NCI-H1930 (cell line): ENCODE measurements at regions not wholly inside any gene's neighbourhood (a gene's known extent, or its start where the extent isn't known, plus 50 kb on each side); places are given as distances from the start of the nearest gene placed in this dataset.
"Not testable (repeated sequence)": the region's sequence is repeated elsewhere in the genome, so short reads cannot be mapped to it uniquely, and the experiment has no call there.

Experiments
- DNase-seq, 2 experiments: peaks; one replicate each; lab custom pipeline; 2025; lab: John Stamatoyannopoulos, UW

DNA sequence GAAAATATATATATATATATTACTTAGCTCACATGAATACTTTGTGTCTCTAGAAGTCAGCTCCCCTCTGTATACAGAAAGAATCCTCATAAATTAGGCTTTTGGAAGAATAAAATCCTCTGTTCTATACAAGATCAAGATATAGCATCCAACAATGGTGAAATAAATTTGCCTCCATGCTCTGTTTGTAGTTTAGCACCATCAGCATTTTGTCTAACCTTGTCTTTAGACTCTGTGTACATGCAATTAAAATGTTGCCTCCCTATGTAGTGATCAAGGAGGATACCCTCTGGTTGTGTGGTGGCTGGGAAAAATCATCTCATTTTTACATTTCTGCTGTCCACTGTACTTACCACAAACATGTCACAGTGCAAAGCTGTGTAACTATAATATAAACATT is 189.7 kb downstream of the C7orf25 start:
- DNase-seq, result no peak

DNA sequence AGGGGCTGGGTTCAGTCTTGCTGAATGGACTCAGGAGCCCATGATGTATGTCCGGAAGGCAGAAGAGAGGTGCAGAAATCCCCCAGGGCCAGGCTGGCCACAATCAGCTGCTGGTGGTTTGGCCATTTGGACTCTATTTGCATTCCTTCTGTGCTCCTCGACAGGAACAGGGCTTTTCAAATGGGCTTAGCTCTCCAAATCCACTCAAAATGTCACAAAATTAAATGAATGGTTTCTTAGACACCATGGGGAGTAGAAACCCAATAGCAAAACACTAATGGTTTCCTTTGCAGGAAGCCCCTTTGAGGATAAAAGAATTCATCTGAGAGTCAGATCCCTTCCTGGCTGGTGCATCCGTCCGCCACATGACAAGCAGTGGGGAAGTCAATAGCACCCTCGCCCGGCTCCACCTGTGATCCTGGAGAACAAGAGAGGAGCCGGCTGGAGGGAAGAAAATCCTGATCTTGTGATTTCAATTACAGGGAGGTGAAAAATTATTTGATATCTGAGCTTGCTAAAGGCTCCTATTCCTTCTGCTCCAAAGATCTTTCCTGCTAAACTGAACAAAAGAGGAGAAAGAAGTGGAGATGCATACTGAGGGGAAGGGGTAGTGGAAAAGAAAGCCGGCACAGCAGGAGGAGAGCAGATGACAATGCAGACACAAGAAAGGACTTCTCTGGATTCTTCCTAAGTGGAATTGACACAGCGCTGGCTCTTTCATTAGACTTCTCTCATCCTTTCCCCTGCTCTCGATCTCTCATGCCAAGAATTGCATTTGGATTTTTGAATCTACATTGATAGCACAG is 190.7 kb downstream of the C7orf25 start:
- DNase-seq, result no peak

DNA sequence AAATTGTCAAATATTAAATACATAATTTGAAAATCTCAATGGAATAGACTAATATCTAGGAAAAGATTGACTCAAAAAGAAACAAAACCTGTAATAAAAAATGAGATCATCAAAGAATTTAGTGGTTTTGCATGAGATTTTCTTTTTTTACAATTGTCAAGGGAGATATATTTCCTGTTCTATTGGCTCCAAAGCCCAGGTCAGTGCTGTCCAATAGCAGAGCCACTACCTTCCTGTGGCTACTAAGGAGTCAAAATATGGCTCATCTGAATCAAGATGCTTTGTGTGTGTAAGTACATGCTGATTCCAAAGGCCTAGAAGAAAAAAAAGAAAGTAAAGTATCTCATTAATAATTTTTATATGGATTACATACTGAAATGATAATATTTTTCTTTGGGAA is 191.9 kb downstream of the C7orf25 start:
- DNase-seq, result no peak

DNA sequence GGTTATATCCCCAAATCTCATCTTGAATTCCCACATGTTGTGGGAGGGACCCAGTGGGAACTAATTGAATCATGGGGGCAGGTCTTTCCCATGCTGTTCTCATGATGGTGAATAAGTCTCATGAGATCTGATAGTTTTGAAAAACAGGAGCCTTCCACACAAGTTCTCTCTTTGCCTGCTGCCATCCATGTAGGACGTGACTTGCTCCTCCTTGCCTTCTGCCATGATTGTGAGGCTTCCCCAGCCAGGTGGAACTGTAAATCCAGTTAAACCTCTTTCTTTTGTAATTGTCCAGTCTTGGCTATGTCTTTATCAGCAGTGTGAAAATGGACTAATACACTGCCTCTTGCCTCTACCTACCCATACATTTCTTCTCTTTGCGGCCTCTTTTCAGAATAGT is 193.4 kb downstream of the C7orf25 start:
- not testable (repeated sequence) for DNase-seq

DNA sequence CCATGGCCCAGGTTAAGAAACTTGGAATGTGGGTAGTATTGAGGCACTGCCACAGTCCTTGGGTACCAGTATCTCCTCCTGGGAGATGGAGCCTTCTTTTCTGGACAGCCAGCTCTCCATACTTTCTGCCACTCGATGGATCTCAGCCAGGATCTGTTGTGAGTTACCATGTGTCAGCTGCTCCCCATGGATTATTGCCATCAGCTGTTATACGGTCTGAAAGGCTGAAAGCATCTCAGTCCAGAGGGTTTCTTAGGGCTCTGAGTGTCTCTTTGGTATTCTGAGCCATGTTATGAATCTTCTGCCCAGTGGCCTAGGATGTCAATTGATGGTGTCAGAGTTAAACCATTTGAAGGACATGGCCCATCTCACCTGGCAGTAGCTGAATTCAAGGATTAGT is 197.5 kb downstream of the C7orf25 start:
- no peak for DNase-seq

DNA sequence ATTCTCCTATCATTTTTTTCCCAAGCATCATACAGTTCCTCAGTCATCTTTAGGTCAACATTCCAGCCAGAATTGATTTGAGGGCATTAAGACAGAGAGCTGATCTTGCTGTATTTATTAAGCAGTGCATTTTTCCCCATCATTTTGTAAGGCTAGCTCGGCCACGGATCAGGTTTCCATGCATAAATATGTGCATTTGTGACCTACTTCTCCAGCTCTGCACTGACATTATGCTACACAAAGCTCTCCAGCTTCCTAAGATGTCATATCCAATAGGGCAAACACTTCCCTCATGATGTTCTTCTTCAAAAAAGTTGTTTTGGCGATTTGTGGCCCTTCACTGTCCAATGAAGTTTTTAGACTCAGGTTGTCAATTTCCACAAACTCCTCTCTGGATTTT is 202.6 kb downstream of the C7orf25 start:
- no peak for DNase-seq

DNA sequence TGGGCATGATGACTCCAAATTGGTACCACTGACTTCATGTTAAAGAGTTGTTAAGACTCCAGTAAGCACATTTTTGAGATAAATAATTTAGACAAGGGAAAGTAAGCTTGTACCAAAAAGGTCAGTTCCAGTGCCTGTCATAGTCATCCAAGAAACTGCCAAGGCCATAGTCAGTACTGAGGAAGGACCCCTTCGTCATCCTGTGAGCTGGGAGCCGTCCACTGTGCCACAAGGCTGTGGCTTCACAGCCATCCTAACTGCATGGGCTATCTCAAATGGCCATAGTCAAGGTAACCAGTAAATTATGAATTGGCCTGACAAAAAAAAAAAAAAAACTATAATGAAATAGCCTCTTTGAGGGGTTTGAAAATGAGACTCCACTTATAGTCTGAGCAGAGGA is 207.2 kb downstream of the C7orf25 start:
- DNase-seq, result no peak

DNA sequence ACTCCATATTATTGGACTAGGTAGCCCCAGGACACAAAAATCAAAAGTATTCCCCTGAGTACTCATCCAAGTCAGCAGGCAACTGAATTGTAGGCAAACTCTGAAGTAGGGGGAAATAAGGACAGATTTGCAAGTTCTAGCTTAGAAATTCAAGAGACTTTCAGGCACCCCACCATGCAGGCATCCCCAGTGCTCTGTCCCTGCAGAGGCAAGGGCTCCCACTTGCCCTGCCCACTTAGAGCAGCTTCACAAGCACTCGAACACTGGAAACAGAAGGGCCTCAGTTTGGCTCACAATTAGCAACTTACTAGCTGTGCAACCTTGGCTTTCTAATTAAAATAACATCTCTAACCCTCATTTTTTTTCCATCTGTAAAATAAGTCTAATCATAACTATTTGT is 209.2 kb downstream of the C7orf25 start:
- no peak for DNase-seq

DNA sequence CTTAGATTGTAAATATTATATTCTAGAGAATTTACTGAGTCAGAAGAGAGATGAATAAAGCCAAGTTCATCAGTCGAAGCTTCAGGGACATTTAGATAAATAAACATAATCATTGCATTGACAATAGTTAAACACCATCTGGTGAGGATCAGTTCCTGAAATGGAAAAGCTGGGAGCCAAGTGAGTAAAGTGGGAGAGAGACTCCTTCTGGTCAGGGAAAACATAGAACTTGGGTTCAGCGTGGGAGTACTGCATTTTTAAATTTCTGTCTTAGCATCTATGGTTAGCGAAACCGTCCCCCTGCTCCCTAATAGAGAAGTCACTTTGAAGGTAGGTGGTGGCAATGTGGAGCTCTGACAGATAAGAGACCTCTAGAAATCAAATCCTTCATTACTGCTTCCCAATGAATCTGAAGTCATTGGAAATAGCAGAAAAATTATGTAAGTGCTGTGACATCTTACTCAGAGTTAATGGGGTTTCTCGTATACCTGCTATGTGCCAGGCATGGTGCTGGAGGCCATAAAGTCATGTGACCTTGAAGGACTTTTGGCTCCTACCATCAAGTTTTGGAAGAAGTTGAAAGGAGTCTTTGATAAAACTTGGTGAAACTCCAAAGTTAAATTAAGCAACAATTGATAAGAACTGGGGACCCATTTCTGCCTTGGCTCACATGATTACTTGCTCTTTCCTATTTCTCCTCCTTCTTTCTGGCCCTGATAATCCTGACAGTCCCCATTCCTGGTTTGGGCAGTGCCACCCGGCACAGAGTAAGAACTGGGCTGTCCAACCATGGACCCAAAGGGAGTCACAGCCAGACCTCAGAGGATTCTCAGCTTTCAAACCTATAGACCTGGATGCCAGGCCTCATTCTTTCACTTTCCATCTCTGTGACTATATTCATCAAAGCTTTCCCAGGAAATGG is 211.2 kb downstream of the C7orf25 start:
- DNase-seq, result no peak

DNA sequence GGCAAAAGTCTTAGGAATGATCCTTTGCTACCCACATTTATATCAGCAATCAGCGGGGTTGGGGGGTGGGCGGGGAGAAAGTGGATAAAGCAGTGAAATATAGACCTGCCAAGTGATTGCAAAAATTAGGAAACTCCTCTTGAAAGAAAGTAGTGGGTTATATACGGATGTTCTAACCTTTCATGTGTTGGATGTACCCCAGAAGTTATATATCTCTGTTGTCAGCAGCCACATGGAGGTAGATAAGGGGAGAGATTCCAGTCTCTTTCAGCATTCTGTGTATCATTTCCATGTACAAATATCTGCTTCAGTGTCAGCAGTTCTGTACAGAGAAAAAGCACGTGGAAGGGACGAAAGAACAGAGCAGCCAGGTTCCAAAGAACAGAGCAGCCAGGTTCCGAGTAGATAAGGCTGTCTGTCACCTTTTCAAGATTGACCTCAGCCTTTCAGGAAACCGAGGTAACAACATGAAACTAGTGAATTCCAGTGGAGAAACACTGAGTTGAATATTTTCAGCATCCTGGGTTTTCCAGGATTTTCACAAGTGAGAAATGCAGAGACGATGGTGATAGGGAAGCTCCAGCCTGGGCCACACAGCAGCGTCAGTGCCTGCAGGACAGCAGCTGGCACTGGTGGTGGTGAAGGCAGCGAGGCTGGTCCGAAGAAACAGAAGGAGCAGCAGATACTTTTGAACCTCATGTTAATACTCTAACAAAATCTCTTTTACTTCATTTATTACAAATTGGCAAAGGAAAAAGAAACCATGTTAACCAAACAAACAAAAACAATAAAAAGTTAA is 212.3 kb downstream of the C7orf25 start:
- DNase-seq, result no peak

DNA sequence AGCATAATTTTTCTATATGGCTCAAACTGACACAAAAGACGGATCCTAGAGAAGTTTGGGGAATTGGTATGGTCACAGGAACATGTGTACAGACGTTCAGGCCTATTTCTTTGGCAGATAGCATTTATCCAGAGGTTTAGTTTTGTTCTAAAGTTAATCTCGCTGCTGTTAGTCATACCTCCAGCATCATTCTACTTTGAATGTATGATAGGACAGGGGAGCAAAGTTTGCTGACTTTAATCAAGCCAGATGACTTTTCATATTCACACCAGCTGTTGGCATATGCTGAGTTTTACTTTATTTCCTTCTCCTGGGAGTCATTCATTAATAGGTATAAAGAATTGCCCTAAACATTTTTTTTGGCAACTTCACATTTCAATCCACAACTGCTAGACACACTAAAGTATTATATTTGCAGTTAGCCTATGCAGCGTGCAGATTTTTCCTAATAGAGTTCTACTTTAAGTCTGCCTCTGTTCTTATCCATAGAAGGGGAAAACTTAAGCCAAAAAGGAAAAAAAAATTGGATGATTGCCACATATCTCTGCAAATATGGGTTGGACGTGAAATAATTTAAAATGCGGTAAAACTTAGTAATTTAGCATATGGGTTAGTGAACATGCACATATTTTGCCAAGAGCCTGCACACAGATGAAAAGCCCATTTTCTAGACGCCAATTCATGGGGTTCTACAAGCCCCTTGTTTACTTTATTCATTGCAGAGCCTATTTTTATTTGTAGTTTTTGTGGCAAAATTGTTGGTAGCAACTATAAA is 213.1 kb downstream of the C7orf25 start:
- no peak for DNase-seq

DNA sequence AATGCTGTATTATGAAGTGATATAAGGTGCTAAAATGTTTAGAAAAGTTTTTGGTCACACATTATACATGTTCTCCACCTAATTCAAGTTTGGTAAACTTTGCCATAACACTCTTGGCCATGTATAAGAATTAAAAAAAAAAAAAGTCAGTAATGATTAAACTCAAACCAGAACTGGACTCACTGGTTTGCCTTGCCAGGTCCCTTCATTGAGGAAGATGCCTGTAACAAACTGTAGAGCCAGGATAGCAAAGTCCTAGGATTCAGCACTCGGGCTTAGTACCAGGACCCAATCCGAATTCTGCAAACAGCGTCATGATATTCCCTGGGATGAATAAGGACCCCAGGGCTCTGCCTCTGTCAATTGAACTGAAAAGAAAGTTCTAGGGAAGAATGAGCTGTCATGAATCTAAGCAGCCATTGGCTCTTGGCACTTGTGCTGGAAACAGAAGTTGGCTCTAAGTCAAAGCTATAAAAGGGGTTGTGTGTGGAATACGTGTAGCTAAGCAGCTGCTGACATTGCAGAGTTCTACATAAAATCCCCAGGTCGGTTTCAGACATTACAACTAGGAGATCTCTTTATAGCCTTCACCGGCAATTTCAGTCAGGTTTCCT is 216.9 kb downstream of the C7orf25 start:
- DNase-seq, result no peak

DNA sequence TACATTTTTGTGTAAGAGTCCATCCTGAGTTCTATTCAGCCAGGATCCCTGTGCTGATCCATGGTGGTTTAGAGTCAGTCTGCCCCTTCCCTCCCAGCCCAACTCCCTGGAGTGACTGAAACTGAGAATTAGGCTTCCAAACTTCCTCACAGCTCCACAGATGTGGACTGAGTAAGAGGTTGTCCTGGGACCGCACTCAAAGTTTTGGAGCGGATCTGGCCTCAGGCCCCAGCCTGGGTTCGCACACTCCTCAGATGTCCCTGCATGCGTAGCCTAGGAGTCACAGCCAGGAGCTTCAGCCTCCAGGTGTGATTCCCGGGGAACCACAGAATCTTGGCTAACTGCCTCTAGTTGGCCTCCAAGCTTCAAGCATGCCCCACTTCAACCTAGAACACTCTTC is 218.1 kb downstream of the C7orf25 start:
- DNase-seq, result no peak

DNA sequence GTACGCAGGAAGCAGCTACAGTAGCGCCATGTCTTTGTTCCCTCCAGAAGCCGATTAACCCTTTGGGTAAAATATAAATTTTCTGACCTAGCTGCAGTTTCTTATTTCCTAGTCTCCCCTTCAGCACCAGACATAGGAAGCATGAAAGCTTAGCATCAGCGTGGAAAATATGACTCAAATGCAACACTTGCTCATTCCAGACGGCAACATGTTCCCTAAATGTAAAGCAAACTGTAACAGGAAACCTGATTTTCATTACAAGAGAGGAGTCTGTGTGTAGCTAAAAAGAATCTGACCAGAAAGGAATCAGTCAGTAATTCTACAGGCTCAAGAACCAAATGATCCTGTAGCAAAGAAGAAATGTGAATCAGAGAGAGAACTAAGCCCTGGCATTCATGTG is 219.2 kb downstream of the C7orf25 start:
- no peak for DNase-seq

DNA sequence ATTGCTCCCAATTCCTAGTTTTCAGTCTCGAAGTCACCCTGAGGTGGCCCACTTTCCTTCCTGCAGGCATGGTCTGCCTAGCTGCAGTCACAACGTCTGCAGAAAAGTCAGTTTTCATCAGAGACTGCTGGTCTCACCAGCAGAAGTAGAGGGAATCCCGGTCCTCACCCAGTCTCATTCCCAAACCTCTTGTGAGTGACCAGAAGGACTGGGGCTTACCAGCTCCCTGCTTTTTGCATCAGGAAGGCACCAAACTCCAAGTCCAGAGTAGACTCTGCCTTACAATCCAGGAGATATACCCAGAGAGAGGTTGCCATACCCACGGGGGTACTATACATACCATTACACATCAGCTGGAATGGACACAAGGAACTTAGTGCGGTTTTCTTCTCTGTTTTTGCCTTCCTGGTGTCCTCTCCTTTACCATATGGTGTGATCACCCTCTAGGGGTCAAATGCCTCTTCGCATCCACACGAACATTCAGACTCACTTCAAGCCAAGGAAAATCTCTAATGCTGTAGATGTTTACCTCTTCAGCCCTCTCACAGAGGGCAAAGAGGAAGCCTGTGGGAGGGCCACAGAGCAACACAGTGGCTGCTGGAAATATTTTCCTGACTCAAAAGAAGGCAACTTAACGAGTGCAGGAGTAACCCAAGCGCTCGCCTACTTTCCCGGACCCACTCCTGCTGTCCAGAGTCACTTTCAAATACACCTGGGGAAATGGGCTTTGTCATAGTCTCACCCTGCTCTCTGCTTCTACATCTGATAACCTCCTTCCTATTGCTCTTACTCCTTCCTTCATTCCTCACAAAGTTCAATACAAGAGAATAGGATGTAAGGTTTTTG is 220.9 kb downstream of the C7orf25 start:
- DNase-seq, result no peak

DNA sequence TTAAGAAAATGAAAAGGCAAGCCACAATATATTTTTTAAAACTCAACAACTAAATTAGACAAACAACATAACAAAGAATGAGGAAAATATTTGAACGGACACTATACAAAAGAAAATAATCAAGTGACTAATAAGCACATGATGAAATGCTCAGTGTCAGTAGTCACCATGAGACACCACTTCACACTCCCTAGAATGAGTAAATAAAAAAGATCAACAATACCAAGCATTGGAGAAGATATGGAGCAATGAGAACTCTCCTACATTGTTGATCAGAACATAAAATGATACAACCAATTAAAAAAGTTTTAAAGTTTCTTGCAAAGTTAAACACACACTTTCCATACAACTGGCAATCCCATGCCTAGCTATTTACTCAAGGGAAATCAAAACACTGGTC is 222.2 kb downstream of the C7orf25 start:
- no peak for DNase-seq

DNA sequence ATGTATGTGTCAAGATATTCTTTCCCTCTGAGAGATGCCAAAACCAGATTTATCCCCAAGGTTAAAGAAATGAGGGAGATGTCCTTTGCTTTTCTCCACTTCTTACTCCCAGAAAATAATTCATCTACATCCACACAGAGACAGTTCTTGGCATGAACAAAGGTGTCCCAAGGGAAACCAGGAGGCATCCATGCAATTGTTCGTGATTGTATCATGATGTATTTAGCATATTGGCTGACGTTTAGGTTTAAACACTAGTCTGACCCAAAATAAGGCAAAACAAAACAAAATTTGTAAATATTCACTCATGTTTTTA is 223.9 kb downstream of the C7orf25 start:
- DNase-seq, result no peak

DNA sequence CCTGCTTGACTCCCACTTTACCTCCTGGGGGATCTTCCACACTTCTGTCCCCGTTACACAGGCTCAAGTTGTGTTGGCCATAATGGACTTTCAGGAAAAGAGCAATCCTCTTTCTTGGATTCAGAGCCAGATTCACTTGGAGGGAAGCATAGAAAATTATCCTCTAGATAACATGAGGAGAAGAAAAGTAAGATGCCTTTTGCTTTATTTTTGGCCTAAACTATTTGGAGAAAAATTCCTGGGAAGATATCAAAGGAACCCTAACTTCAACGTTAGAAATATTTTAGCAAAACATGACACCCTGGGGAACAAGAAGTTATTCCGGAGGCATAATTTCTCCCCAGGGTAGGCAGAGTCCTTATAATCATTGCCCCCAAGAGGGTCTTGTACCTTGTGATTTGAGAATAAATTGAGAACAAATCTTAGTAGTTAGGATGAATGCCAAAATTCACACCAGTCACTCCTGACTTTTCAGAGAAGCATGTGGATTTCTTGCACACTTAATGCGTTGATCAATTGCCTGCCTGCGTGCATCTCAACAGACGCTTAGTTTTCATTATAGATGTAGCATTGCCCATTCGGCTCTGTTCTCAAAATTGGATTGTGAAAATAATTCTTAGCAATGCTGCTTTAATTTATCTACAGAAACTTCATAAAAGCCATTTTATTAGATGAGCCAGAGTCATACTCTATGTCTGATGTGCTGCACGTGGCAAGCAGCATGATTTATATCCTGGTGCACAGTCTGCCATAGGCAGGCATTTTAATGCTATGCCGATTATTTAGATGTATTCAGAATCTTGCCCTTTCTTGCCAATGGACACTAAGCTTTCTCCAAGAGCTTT is 224.4 kb downstream of the C7orf25 start:
- DNase-seq, result no peak

DNA sequence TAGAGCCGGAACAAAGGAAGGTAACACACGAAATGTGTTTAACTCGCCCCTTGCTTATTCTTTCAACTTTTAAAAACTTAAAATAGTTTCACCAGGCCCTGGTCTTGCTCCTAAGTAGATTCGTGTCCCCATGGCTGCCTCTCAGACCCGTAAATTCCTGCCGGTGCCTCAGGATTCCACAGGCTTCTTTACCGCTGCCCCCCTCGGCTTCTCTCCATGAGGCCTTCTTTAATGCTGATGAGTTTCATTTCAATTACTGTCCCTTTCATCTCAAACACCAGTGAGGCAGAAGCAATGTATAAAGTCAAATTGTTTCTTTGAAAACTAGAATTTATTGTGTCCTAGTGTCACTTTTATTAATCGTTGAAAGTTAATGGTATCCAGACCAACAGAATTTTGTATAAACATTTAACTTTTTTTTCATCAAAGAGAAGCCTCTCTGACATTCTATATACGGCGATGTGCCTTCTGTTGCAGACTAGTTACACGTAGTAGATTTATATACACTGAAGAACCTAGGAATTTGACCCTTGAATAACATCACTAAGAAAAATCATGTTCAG is 225.2 kb downstream of the C7orf25 start:
- DNase-seq, result no peak
